H1 (cell line): ENCODE measurements at regions not wholly inside any gene's neighbourhood (a gene's known extent, or its start where the extent isn't known, plus 50 kb on each side); places are given as distances from the start of the nearest gene placed in this dataset.
A peak's percentile ranks its signal among the peaks of the same experiment; 100 is the strongest.
"Not testable (repeated sequence)": the region's sequence is repeated elsewhere in the genome, so short reads cannot be mapped to it uniquely, and the experiment has no call there.

ENCODE experiments used
- CTCF ChIA-PET: fragments of 300-600 bp; sonication (Branson Sonifier 250); formaldehyde crosslinking; loops from one replicate; lab custom pipeline; 2021; ENCODE audit not compliant: partially characterized antibody; lab: Charles Lee
- POLR2A ChIA-PET: fragments of 300-600 bp; sonication (Branson Sonifier 250); formaldehyde crosslinking; loops from one replicate; lab custom pipeline; 2021; ENCODE audit warnings: inconsistent platforms; ENCODE audit not compliant: partially characterized antibody; lab: Charles Lee
- DNase-seq, 2 experiments: peaks; one replicate each; pipeline versions ENCODE4 v3.0.0 to v3.0.0-alpha.2; 2010 to 2022; ENCODE audit warnings: low spot score in 2 of 2, low read depth in 1 of 2, mixed read lengths in 1 of 2
- FAIRE-seq: peaks from 2 replicates; lab custom pipeline; 2011; peaks lifted over from hg19 to GRCh38; lab: Jason Lieb, UNC
- H2AFZ ChIP-seq: 2 replicates; pipeline ENCODE4 v1.8.1; 2012; ENCODE audit warnings: low read length, inconsistent platforms
- H2AK5ac ChIP-seq: 2 replicates; pipeline ENCODE4 v1.6.1; 2013; ENCODE audit warnings: low read depth, low read length
- H2BK120ac ChIP-seq: replicated peaks from 2 replicates; pipeline ENCODE3; 2013; ENCODE audit warnings: low read depth, low read length, inconsistent platforms
- H2BK12ac ChIP-seq: 2 replicates; pipeline ENCODE4 v1.6.1; 2013; ENCODE audit warnings: low read depth, low read length
- H2BK15ac ChIP-seq: 2 replicates; pipeline ENCODE4 v1.6.1; 2013; ENCODE audit warnings: low read length
- H2BK20ac ChIP-seq: 2 replicates; pipeline ENCODE4 v1.6.1; 2013; ENCODE audit warnings: low read length
- H2BK5ac ChIP-seq: 2 replicates; pipeline ENCODE4 v1.6.1; 2013; ENCODE audit warnings: low read depth, low read length
- H3K14ac ChIP-seq: 2 replicates; pipeline ENCODE4 v1.6.1; 2013; ENCODE audit warnings: inconsistent platforms; ENCODE audit not compliant: insufficient read length
- H3K18ac ChIP-seq: 2 replicates; pipeline ENCODE4 v1.6.1; 2013; ENCODE audit warnings: low read length; ENCODE audit errors: extremely low read depth
- H3K23ac ChIP-seq: 2 replicates; pipeline ENCODE4 v1.6.1; 2013; ENCODE audit warnings: inconsistent platforms; ENCODE audit not compliant: insufficient read length
- H3K23me2 ChIP-seq: 2 replicates; pipeline ENCODE4 v1.6.1; 2013; ENCODE audit warnings: low read depth, low read length
- H3K27ac ChIP-seq: 2 replicates; pipeline ENCODE4 v1.6.1; 2011; ENCODE audit warnings: low read depth, low read length, inconsistent platforms
- H3K27me3 ChIP-seq, 4 experiments: replicated peaks in 1 of 4; 1 replicate in 1 of 4; 2 replicates in 3 of 4; pipeline versions ENCODE4 v1.6.1 to v1.8.1; 2011 to 2013; ENCODE audit warnings: low read length in 3 of 4, mild to moderate bottlenecking in 3 of 4, inconsistent platforms in 2 of 4, mixed read lengths in 2 of 4, moderate library complexity in 1 of 4; ENCODE audit not compliant: control insufficient read depth in 3 of 4, insufficient read depth in 3 of 4; ENCODE audit errors: extremely low read depth in 1 of 4
- H3K36me3 ChIP-seq, 4 experiments: 2 replicates each; pipeline versions ENCODE4 v1.6.1 to v1.8.1; 2011 to 2013; ENCODE audit warnings: mild to moderate bottlenecking in 4 of 4, low read length in 3 of 4, moderate library complexity in 2 of 4, control low read depth in 1 of 4, inconsistent platforms in 1 of 4; ENCODE audit not compliant: insufficient read depth in 4 of 4, control insufficient read depth in 2 of 4
- H3K4ac ChIP-seq: replicated peaks from 2 replicates; pipeline ENCODE3; 2013; ENCODE audit warnings: low read length, low read depth, mixed read lengths, inconsistent platforms; ENCODE audit not compliant: insufficient read length
- H3K4me1 ChIP-seq, 4 experiments: replicated peaks in 1 of 4; 1 replicate in 1 of 4; 2 replicates in 3 of 4; pipeline versions ENCODE4 v1.6.1 to v1.8.1; 2011 to 2013; ENCODE audit warnings: low read length in 3 of 4, inconsistent platforms in 2 of 4, mixed read lengths in 1 of 4; ENCODE audit not compliant: insufficient read depth in 4 of 4, control insufficient read depth in 3 of 4
- H3K4me2 ChIP-seq, 2 experiments: 2 replicates each; pipeline versions ENCODE4 v1.6.1 to v1.8.1; 2011 to 2013; ENCODE audit warnings: low read depth in 2 of 2, low read length in 2 of 2, control low read depth in 1 of 2, inconsistent platforms in 1 of 2, mild to moderate bottlenecking in 1 of 2; ENCODE audit not compliant: insufficient read depth in 1 of 2
- H3K4me3 ChIP-seq, 4 experiments: fragments of 200-600, 300-600 bp in 1 of 4; sonication (generic), shearing (Covaris generic), sonication (Bioruptor Twin) in 1 of 4; 2 replicates each; pipeline versions ENCODE4 v1.5.1 to v1.8.1; 2011 to 2016; ENCODE audit warnings: low read length in 4 of 4, low read depth in 3 of 4, control low read depth in 2 of 4, inconsistent platforms in 2 of 4, mild to moderate bottlenecking in 2 of 4, mixed read lengths in 1 of 4, moderate library complexity in 1 of 4; ENCODE audit not compliant: insufficient read depth in 2 of 4; ENCODE audit errors: extremely low read depth in 1 of 4
- H3K56ac ChIP-seq: replicated peaks from 2 replicates; pipeline ENCODE3; 2013; ENCODE audit warnings: low read depth, mild to moderate bottlenecking, mixed read lengths, low read length, inconsistent platforms; ENCODE audit not compliant: insufficient read length
- H3K79me1 ChIP-seq: 2 replicates; pipeline ENCODE4 v1.6.1; 2013; ENCODE audit warnings: low read depth, low read length, control low read depth
- H3K79me2 ChIP-seq, 2 experiments: 2 replicates each; pipeline versions ENCODE4 v1.6.1 to v1.8.1; 2012 to 2013; ENCODE audit warnings: low read length in 2 of 2, mild to moderate bottlenecking in 2 of 2, inconsistent platforms in 1 of 2; ENCODE audit not compliant: insufficient read depth in 2 of 2, control insufficient read depth in 1 of 2
- H3K9ac ChIP-seq, 4 experiments: replicated peaks in 1 of 4; 1 replicate in 1 of 4; 2 replicates in 3 of 4; pipeline versions ENCODE4 v1.6.1 to v1.8.1; 2011 to 2013; ENCODE audit warnings: low read depth in 3 of 4, low read length in 3 of 4, control low read depth in 2 of 4, mild to moderate bottlenecking in 2 of 4, moderate library complexity in 2 of 4, inconsistent platforms in 1 of 4; ENCODE audit errors: extremely low read depth in 1 of 4
- H3K9me3 ChIP-seq, 2 experiments: 2 replicates each; pipeline versions ENCODE4 v1.6.1 to v1.8.1; 2012 to 2013; ENCODE audit warnings: mild to moderate bottlenecking in 2 of 2, moderate library complexity in 2 of 2, control low read depth in 1 of 2, inconsistent platforms in 1 of 2, low read depth in 1 of 2, low read length in 1 of 2, mixed read lengths in 1 of 2; ENCODE audit not compliant: insufficient read depth in 2 of 2
- H4K20me1 ChIP-seq, 2 experiments: replicated peaks in 1 of 2; 2 replicates each; pipeline versions ENCODE3 to v1.8.1; 2011 to 2013; ENCODE audit warnings: inconsistent platforms in 2 of 2, low read length in 2 of 2, mild to moderate bottlenecking in 1 of 2; ENCODE audit not compliant: insufficient read depth in 2 of 2, control insufficient read depth in 1 of 2
- H4K5ac ChIP-seq: 2 replicates; pipeline ENCODE4 v1.6.1; 2013; ENCODE audit warnings: low read length, low read depth, mixed read lengths, inconsistent platforms; ENCODE audit not compliant: insufficient read length
- H4K8ac ChIP-seq: 2 replicates; pipeline ENCODE4 v1.8.0; 2013; ENCODE audit warnings: mild to moderate bottlenecking, moderate library complexity, low read length, inconsistent platforms; ENCODE audit not compliant: insufficient read depth; ENCODE audit errors: extremely low read depth
- H4K91ac ChIP-seq: replicated peaks from 2 replicates; pipeline ENCODE3; 2013; ENCODE audit warnings: low read length, mixed read lengths, inconsistent platforms; ENCODE audit not compliant: insufficient read length
- RAD21 ChIP-seq, 2 experiments: IDR thresholded peaks in 1 of 2; conservative IDR thresholded peaks in 1 of 2; 2 replicates each; pipeline ENCODE4 v1.6.1; 2011; ENCODE audit warnings: low read depth in 2 of 2, low read length in 2 of 2, improper control_type of control experiment in 1 of 2, inconsistent platforms in 1 of 2, mild to moderate bottlenecking in 1 of 2, moderate library complexity in 1 of 2
- WGBS, 2 experiments: shearing (Covaris generic) in 1 of 2; methylation state at CpG; one replicate each; pipeline versions ENCODE4 v1.1.6 to v1.1.7; 2013 to 2015; ENCODE audit warnings: low lambda C conversion rate in 2 of 2, mixed read lengths in 2 of 2, inconsistent platforms in 1 of 2, low coverage in 1 of 2, missing lambda C conversion rate in 1 of 2; ENCODE audit not compliant: insufficient replicate concordance in 2 of 2, insufficient coverage in 1 of 2, insufficient read length in 1 of 2; ENCODE audit errors: extremely low coverage in 1 of 2, missing lambda C conversion rate in 1 of 2; 5-methylcytosine and 5-hydroxymethylcytosine counted together
- TF ChIP-seq, protein P1 (sequence below), 3 experiments: IDR thresholded peaks; 1 replicate in 2 of 3; 2 replicates in 1 of 3; pipeline versions ENCODE4 v1.5.1 to v1.6.1; 2011; ENCODE audit warnings: low read length in 3 of 3, mild to moderate bottlenecking in 3 of 3, inconsistent platforms in 2 of 3, low read depth in 1 of 3, moderate library complexity in 1 of 3; ENCODE audit not compliant: insufficient read depth in 1 of 3; ENCODE audit errors: control extremely low read depth in 1 of 3

DNA sequence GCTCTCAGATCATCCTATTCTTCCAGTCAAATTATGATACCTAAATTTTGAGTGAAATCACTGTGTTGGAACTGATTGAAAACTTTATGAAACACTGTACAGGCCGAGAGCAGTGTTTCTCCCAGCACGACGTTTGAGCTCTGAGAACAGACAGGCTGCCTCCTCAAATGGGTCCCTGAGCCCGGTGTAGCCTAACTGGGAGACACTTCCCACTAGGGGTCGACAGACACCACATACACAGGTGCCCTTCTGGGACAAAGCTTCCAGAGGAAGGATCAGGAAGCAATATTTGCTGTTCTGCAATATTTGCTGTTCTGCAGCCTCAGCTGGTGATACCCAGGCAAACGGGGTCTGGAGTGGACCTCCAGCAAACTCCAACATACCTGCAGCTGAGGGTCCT is 392.5 kb upstream of the PBX1 start:
- H3K4me1 ChIP-seq, H4K20me1 ChIP-seq, H3K4me3 ChIP-seq, H3K4ac ChIP-seq, H4K8ac ChIP-seq, DNase-seq, H3K27ac ChIP-seq, H3K23me2 ChIP-seq, H2AK5ac ChIP-seq, H3K79me2 ChIP-seq, H3K79me1 ChIP-seq, H3K56ac ChIP-seq, H3K14ac ChIP-seq, POLR2A ChIA-PET, H2AFZ ChIP-seq, H3K9me3 ChIP-seq, FAIRE-seq, H2BK5ac ChIP-seq, H3K18ac ChIP-seq, H2BK20ac ChIP-seq, H2BK12ac ChIP-seq, H4K5ac ChIP-seq, H3K4me2 ChIP-seq, H4K91ac ChIP-seq, H3K23ac ChIP-seq, H3K9ac ChIP-seq, H2BK120ac ChIP-seq: not testable (repeated sequence)
- CTCF ChIA-PET: interaction anchor here (0.7 to 1.1 kb wide), 3 partner anchors 286 to 538 kb away, joined by 3 read pairs; no protein-coding TSS in a partner anchor
- WGBS, 2 experiments: 86% methylated on average over 6 of the region's 6 CpGs; no CpG with 5 or more reads in 1 of the 2 experiments
- TF ChIP-seq RAD21 (IDR thresholded peaks at IDR 0.05 in 1 of 2, conservative IDR thresholded peaks at IDR 0.05 in 1 of 2; ENCODE audit: low read depth in 2 of 2, low read length in 2 of 2): peak; percentile 66 to 67
- TF ChIP-seq, protein P1, sequence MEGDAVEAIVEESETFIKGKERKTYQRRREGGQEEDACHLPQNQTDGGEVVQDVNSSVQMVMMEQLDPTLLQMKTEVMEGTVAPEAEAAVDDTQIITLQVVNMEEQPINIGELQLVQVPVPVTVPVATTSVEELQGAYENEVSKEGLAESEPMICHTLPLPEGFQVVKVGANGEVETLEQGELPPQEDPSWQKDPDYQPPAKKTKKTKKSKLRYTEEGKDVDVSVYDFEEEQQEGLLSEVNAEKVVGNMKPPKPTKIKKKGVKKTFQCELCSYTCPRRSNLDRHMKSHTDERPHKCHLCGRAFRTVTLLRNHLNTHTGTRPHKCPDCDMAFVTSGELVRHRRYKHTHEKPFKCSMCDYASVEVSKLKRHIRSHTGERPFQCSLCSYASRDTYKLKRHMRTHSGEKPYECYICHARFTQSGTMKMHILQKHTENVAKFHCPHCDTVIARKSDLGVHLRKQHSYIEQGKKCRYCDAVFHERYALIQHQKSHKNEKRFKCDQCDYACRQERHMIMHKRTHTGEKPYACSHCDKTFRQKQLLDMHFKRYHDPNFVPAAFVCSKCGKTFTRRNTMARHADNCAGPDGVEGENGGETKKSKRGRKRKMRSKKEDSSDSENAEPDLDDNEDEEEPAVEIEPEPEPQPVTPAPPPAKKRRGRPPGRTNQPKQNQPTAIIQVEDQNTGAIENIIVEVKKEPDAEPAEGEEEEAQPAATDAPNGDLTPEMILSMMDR (IDR thresholded peaks at IDR 0.05; ENCODE audit: control extremely low read depth in 1 of 3, insufficient read depth in 1 of 3, low read depth in 1 of 3, low read length in 3 of 3): peak; percentile 41 to 63 (median 47); a peak in 3 of 4 replicates
- TF ChIP-seq, all 59 proteins: peak for 2; not testable (repeated sequence) for 57
- not testable (repeated sequence) for H3K27me3 ChIP-seq, H2BK15ac ChIP-seq, H3K36me3 ChIP-seq
